Glutamatergic neuron (in vitro differentiated cells): ENCODE measurements at regions not wholly inside any gene's neighbourhood (a gene's known extent, or its start where the extent isn't known, plus 50 kb on each side); places are given as distances from the start of the nearest gene placed in this dataset.

Experiments
- DNase-seq: peaks from one replicate; pipeline ENCODE4 v3.0.0; 2022
- H3K27ac Mint-ChIP-seq: one replicate; pipeline ENCODE4 v1.8.0; 2020; ENCODE audit warnings: mild to moderate bottlenecking, mixed read lengths, inconsistent platforms; ENCODE audit not compliant: unreplicated experiment
- H3K27me3 Mint-ChIP-seq: one replicate; pipeline ENCODE4 v1.8.0; 2020; ENCODE audit warnings: mild to moderate bottlenecking, moderate library complexity, mixed read lengths, inconsistent platforms; ENCODE audit not compliant: unreplicated experiment
- H3K36me3 Mint-ChIP-seq: one replicate; pipeline ENCODE4 v1.8.0; 2020; ENCODE audit warnings: mild to moderate bottlenecking, mixed read lengths, inconsistent platforms; ENCODE audit not compliant: unreplicated experiment
- H3K4me1 Mint-ChIP-seq: one replicate; pipeline ENCODE4 v1.8.0; 2020; ENCODE audit warnings: mild to moderate bottlenecking, low read depth, mixed read lengths, inconsistent platforms; ENCODE audit not compliant: unreplicated experiment
- H3K4me3 Mint-ChIP-seq: one replicate; pipeline ENCODE4 v1.8.0; 2020; ENCODE audit warnings: mild to moderate bottlenecking, mixed read lengths, inconsistent platforms; ENCODE audit not compliant: unreplicated experiment
- H3K9me3 Mint-ChIP-seq: one replicate; pipeline ENCODE4 v1.8.0; 2020; ENCODE audit warnings: mild to moderate bottlenecking, moderate library complexity, mixed read lengths, inconsistent platforms; ENCODE audit not compliant: unreplicated experiment
- TF ChIP-seq, protein P1 (sequence below): fragments of 200-600 bp; sonication (generic); IDR thresholded peaks from one replicate; pipeline ENCODE4 v1.5.0; 2021; ENCODE audit not compliant: partially characterized antibody, unreplicated experiment

DNA sequence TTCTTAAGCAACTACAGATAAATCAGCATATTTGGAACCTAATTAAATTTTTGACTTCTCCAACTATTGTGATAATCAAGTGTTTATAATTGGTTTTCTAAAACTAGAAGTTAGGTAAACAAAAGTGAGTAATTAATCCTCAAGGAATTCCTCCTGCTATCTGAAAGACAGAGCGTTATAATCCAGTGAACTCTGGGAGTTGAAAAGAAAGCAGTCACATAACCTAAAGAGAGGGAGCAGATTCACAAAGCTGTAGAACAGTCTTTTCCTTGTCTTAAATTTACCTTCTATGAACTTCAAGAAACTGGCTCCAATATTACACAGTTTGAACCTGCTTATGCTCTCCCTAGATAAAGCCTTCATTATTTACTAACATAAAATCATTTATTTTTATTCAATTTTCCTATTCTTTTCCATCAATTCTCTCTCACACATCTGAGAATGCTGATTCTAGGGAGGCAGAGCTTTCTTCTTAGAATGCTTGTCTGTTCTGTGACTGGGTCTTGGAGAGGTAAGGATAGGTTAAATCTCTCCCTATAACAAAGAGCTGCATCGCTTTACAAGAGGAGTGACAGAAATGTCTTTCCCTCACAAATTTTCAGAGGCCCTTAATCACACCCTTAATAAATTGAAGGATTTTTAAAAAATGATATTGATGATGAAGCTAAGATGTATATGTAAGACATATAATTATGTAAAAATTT lies 132.8 kb downstream of the TUSC7 start:
- Mint-ChIP-seq H3K4me3 (no peak overlapping the region), H3K36me3 (no peaks in the 10 kb centered on the region), H3K27ac (no peak overlapping the region), H3K4me1 (peaks cover 22% of the 10 kb centered on the region), H3K9me3 (no peaks in the 10 kb centered on the region), H3K27me3 (no peaks in the 10 kb centered on the region)
- TF ChIP-seq, protein P1, sequence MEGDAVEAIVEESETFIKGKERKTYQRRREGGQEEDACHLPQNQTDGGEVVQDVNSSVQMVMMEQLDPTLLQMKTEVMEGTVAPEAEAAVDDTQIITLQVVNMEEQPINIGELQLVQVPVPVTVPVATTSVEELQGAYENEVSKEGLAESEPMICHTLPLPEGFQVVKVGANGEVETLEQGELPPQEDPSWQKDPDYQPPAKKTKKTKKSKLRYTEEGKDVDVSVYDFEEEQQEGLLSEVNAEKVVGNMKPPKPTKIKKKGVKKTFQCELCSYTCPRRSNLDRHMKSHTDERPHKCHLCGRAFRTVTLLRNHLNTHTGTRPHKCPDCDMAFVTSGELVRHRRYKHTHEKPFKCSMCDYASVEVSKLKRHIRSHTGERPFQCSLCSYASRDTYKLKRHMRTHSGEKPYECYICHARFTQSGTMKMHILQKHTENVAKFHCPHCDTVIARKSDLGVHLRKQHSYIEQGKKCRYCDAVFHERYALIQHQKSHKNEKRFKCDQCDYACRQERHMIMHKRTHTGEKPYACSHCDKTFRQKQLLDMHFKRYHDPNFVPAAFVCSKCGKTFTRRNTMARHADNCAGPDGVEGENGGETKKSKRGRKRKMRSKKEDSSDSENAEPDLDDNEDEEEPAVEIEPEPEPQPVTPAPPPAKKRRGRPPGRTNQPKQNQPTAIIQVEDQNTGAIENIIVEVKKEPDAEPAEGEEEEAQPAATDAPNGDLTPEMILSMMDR = no peak
- DNase-seq = no peak

DNA sequence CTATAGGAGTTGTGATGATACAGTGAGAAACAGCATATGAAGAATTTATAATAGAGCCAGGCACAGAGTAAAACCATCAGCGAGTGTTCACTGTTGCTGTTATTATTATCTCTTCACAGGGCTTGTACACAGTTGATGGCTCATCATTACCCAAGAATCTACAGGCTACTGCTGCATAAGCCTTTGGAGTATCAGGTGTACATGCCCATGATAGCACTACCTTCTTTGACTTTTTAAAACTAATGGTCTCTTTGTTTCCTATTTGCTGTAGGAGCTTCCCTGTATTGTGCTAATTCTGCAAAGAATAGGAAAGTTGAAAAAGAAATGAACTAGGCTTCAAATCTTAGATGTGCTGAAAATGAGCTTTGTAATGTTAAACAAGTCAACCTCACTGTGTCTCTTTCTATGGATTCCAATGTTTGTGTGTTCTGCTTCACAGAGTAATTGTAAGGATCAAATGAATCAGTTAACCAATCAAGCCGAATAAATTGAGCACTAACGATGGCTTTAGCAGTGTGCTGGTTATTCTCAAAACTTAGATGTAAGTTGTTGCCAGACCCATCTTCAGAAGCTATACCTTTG lies 138.8 kb downstream of the TUSC7 start:
- Mint-ChIP-seq H3K4me3 (no peak overlapping the region), H3K36me3 (no peaks in the 10 kb centered on the region), H3K9me3 (no peaks in the 10 kb centered on the region), H3K27ac (no peak overlapping the region), H3K27me3 (no peaks in the 10 kb centered on the region), H3K4me1 (peaks cover 6% of the 10 kb centered on the region)
- DNase-seq = no peak
- TF ChIP-seq, protein P1 = no peak

DNA sequence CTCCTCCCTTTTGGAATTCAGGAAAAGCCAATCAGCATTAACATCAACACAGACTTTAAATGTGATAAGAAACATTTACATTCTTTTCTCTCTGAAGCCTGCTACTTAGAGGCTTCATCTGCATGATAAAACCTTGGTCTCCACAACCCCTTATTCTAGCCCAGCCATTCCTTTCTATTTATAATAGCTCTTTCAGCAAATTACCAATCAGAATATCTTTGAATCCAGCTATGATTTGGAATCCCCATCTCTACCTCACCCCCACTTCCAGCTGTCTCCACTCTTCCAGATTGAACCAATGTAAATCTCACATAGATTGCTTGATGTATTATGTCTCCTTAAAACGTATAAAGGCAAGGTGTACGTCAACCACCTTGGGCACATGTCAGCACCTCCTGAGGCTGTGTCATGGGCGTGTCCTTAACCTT lies 139.7 kb downstream of the TUSC7 start:
- H3K4me3 Mint-ChIP-seq = no peak overlapping the region
- H3K36me3 Mint-ChIP-seq = no peaks in the 10 kb centered on the region
- peaks cover 6% of the 10 kb centered on the region for H3K4me1 Mint-ChIP-seq
- TF ChIP-seq, protein P1 = no peak
- H3K9me3 Mint-ChIP-seq = no peaks in the 10 kb centered on the region
- no peak for DNase-seq
- no peaks in the 10 kb centered on the region for H3K27me3 Mint-ChIP-seq
- H3K27ac Mint-ChIP-seq = no peak overlapping the region

DNA sequence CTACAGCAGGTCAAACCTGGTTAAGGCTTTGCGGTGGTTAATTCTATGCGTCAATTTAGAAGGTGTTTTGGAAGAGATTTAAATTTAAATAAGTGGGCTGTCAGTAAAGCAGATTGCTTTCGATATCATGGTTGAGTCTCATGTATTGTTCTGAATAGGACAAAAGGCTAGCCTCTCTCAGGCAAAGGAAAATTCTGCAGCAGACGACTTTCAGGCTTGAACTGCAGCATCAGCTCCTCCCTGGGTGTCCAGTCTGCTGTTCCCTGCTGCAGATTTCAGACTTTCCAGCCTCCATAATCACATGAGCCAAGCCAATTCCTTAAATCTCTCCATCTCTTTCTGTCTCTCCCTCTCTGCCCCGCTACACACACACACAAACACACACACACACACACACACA lies 143.2 kb downstream of the TUSC7 start:
- no peak for DNase-seq
- Mint-ChIP-seq H3K4me1 (peaks cover 6% of the 10 kb centered on the region), H3K36me3 (no peaks in the 10 kb centered on the region), H3K27ac (no peak overlapping the region), H3K4me3 (no peak overlapping the region), H3K9me3 (no peaks in the 10 kb centered on the region), H3K27me3 (no peaks in the 10 kb centered on the region)
- TF ChIP-seq, protein P1 = no peak

DNA sequence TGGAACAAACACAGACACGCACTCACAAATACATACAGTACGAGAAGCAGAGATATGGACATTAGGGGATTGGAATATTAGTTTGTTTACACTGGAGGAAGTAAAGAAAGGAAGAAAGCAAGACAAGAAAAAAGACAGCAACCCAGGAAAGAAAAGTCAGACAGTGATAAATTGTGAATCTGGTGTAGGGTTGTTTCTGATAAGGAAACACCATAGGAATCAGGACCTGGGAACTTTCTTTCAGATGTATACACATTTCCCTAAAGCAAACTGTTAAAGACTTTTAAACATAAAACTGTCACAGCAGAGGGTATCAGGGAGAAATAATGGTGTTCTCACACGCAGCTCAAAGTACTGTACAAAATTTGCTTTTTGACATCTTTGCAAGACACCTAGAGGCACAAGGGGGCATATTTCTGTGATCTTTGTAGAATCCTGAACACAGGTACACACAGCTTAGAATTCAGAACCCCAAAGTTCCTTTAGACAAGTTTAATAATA lies 153.7 kb downstream of the TUSC7 start:
- DNase-seq = no peak
- no peaks in the 10 kb centered on the region for H3K27me3 Mint-ChIP-seq
- no peaks in the 10 kb centered on the region for H3K36me3 Mint-ChIP-seq
- no peaks in the 10 kb centered on the region for H3K9me3 Mint-ChIP-seq
- no peaks in the 10 kb centered on the region for H3K4me1 Mint-ChIP-seq
- no peak overlapping the region for H3K4me3 Mint-ChIP-seq
- TF ChIP-seq, protein P1 = no peak
- H3K27ac Mint-ChIP-seq = no peak overlapping the region
